Peyer's patch (tissue), 4 donors: ENCODE measurements at regions not wholly inside any gene's neighbourhood (a gene's known extent, or its start where the extent isn't known, plus 50 kb on each side); places are given as distances from the start of the nearest gene placed in this dataset.
"Not testable (repeated sequence)": the region's sequence is repeated elsewhere in the genome, so short reads cannot be mapped to it uniquely, and the experiment has no call there.

Experiments
- DNase-seq, 3 donors: peaks; one replicate each; pipeline ENCODE4 v3.0.0-alpha.2; 2017 to 2019
- H3K27ac ChIP-seq, 4 donors: fragments of 200-600 bp; sonication (generic); one replicate each; pipeline ENCODE4 v1.5.1; 2016 to 2019
- H3K27me3 ChIP-seq, 2 donors: fragments of 200-600 bp; sonication (generic); one replicate each; pipeline ENCODE4 v1.5.1; 2019
- H3K36me3 ChIP-seq, 3 donors: fragments of 200-600 bp; sonication (generic); one replicate each; pipeline ENCODE4 v1.5.1; 2016 to 2019
- H3K4me1 ChIP-seq, 4 donors: fragments of 200-600 bp; sonication (generic); one replicate each; pipeline ENCODE4 v1.5.1; 2016 to 2019
- H3K4me3 ChIP-seq, 4 donors: fragments of 200-600 bp; sonication (generic); 1 replicate in 3 of 4; 2 replicates in 1 of 4; pipeline ENCODE4 v1.5.1; 2016 to 2019; ENCODE audit warnings: mild to moderate bottlenecking in 1 of 4
- H3K9me3 ChIP-seq, 4 donors: fragments of 200-600 bp; sonication (generic); one replicate each; pipeline ENCODE4 v1.5.1; 2016 to 2019; ENCODE audit warnings: mild to moderate bottlenecking in 1 of 4
- TF ChIP-seq, protein P1 (sequence below), 6 experiments: fragments of 450-650 bp in 4 of 6; fragments of 200-600 bp in 2 of 6; sonication (generic) in 1 of 6; IDR thresholded peaks; one replicate each; pipeline ENCODE4 v1.5.1; 2017 to 2019; ENCODE audit warnings: antibody characterized with exemption in 6 of 6, mild to moderate bottlenecking in 3 of 6, moderate library complexity in 1 of 6

DNA sequence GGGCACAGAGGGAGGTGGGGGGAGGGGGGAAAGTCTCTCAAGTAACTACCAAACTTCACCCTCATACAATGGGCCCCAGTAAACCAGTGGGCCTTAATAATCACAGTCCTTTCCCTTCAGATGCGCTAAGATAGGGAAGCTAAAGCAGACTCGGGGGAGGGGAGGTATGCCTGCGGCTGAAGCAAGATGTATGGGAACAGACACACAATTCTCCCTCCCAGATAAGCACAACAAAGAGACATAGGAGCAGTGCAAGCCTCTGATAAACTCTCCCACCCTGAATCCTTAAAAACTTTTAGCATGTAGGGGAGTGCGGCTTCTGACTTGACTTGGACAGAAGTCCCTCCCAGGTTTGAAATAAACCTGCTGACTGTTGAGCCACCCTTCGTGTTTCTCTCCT is 54.7 kb downstream of the PROP1 start:
- not testable (repeated sequence) for H3K27ac ChIP-seq, H3K4me3 ChIP-seq, DNase-seq, H3K4me1 ChIP-seq, H3K36me3 ChIP-seq, H3K27me3 ChIP-seq, H3K9me3 ChIP-seq

DNA sequence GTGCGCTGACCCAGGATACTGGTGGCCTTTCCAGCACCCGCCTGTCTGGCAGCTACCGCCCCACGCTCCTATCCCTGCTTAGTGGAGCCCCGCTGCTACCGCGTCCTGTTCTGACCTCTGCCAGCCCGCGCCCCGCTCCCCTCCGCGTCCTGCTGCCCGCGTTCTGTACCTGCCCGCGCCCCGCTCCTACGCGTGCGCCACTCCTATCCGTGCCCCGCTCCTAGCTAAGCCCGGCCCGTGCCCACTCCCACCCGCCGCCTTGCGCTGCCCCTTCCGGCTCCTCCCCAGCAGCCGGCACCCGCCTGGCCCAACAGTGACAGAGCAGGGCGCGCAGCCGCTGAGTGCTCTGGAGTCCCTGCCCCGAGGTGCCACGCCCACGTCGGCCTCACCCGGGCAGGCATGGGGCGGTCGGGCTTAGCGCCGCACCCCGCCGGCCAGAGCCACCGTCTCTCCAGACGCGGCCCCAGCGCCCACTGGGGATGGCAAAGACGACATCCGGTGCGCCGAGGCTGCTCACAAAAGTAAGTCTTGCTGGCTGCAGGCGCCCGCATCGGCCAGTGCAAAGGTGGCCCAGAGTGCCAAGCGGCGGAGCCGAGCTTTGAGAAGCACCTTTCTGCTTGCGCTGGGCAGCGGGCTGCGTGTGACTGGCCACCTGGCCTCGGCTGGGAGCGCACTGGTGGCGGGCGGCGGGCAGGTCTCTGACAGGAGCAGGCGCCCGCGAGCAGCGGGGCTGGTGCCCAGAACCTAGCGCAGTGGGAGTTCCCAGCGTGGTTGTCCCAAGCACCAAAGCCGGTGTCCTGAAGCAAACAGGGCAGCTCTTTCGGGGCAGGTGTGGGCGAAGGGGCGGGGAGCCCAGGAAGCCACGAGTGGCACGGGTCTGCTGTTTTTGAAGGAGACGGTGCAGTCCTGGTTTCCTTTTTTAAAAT is 56.5 kb downstream of the PROP1 start:
- not testable (repeated sequence) for H3K36me3 ChIP-seq, H3K9me3 ChIP-seq, H3K27me3 ChIP-seq, H3K4me1 ChIP-seq, H3K27ac ChIP-seq
- peak in 1 of 3 donors; percentile 63 for DNase-seq
- peak overlapping the region in 3 of 4 donors; percentile 24 to 38 (median 34) for H3K4me3 ChIP-seq

DNA sequence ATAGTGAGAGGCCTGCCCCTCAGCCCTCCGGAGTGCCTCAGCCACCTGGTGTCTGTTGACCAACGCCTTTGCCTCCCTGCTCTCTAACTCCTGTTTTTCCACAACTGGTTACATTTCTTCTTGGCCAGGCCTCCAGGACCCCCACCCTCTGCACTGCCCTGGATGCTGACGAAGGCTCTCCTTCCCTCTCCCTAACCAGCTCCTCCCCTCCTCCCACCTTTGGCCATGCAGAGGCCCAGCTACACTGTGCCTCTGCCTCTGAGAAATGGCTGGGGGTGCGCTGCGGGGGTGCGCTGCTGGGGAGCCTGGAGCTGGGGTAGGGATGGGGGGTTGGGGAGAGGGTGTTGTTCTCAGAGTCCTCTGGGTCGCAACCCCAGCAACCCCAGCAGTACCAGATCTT is 57.3 kb downstream of the PROP1 start:
- not testable (repeated sequence) for H3K36me3 ChIP-seq, H3K27ac ChIP-seq, H3K9me3 ChIP-seq, H3K4me1 ChIP-seq, DNase-seq, H3K27me3 ChIP-seq
- H3K4me3 ChIP-seq = peak overlapping the region in 2 of 4 donors; percentile 34 to 38

DNA sequence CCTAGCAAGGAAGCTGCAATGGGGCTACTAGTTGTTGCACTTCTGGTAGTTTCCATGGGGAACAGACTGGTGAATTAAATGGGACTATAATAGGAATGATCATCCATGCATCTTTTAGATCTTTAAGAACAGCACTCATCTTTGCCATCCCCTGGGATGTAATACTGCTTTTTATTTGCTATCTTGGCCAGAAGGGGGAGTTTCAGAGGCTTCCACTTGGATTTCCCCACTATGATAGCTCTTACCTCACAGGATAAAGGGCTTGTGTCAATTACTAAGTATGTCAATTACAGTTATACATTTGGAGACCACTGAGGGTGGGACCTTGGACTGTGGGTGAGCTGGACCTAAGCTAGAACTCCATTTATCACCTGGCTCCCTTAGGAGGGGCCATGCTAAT is 61.8 kb downstream of the PROP1 start:
- H3K27me3 ChIP-seq, H3K4me3 ChIP-seq, H3K36me3 ChIP-seq, H3K9me3 ChIP-seq, DNase-seq, H3K4me1 ChIP-seq, H3K27ac ChIP-seq: not testable (repeated sequence)
- TF ChIP-seq, protein P1, sequence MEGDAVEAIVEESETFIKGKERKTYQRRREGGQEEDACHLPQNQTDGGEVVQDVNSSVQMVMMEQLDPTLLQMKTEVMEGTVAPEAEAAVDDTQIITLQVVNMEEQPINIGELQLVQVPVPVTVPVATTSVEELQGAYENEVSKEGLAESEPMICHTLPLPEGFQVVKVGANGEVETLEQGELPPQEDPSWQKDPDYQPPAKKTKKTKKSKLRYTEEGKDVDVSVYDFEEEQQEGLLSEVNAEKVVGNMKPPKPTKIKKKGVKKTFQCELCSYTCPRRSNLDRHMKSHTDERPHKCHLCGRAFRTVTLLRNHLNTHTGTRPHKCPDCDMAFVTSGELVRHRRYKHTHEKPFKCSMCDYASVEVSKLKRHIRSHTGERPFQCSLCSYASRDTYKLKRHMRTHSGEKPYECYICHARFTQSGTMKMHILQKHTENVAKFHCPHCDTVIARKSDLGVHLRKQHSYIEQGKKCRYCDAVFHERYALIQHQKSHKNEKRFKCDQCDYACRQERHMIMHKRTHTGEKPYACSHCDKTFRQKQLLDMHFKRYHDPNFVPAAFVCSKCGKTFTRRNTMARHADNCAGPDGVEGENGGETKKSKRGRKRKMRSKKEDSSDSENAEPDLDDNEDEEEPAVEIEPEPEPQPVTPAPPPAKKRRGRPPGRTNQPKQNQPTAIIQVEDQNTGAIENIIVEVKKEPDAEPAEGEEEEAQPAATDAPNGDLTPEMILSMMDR (IDR thresholded peaks at IDR 0.05) = peak in 2 of 6 experiments; percentile 9 to 21

DNA sequence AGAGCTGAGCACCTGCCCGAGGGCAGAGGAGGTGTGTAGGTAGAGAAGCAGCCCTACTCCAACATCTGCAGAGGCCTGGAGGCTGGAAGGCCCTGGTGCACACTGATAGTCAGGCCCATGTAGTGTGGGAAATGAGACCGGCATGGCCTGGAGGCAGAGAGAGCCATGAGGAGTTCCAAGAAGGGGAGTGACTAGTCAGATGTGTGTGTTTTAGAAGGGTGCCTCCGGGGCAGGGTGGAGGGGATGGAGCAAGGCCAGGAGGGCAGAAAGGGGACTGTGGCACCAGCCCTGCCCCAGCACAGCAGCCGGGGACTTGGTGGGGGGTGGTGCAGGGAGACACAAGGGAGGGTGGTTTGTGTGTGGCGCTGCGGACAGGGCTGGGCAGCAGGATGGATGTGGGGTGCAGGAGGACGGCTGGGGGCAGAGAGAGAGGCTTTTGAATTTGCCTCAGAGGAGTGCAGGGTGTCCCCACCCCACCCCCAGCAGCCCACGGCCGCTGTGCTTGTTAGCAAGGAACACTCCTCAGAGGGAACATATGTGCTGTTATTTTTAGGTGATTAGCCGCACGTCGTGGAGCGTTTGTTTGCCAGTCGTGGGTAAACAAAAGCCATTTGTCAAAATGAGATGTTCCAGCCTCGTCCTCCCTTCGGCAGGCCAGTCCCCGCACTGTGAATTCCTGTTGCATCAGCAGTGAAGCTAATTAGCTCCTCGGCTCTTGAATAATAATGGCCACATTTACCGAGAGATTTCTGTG is 65.6 kb downstream of the PROP1 start:
- not testable (repeated sequence) for H3K36me3 ChIP-seq, H3K27ac ChIP-seq, H3K27me3 ChIP-seq, H3K9me3 ChIP-seq, H3K4me1 ChIP-seq, H3K4me3 ChIP-seq, DNase-seq

DNA sequence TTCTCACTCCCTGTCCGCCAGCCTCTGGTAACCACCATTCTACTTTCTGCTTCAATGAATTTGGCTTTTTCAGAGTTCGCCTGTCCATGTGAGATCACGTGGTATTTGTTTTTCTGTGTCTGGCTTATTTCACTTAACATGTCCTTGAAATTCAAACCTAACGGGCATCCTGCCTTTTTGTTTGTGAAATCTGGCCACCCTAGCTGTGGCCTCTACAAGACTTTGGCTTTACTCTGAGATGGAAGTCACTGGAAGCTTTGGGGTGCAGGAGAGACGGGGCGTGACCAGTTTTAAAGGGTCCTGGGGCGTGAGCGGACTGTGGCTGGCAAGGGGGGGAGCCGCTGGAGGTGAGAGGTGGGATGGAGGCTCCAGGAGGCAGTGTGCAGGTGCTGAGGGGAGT is 66.4 kb downstream of the PROP1 start:
- not testable (repeated sequence) for H3K27ac ChIP-seq, H3K36me3 ChIP-seq, H3K9me3 ChIP-seq, H3K4me1 ChIP-seq, DNase-seq, H3K4me3 ChIP-seq, H3K27me3 ChIP-seq

DNA sequence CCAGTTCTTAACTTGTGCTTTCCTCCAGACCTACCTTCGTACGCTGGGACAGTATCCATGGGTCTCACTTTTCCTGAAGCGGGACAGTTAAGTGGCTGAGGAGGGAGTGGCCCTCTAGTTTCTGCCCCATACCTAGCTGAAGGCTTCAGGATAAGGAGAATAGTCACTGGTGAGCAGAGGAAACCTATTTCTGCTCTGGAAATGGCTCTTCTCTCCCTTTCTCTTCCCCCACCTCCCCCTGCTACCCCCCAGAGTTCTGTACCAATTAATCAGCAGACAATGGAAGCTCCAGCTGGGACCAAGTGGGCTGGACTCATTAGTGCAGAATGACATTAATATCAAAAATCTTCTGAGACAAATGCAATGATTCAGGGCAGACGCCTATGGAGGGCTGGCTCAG is 68.5 kb downstream of the PROP1 start:
- H3K27ac ChIP-seq, DNase-seq, H3K4me3 ChIP-seq, H3K4me1 ChIP-seq, H3K27me3 ChIP-seq, H3K36me3 ChIP-seq, H3K9me3 ChIP-seq: not testable (repeated sequence)

DNA sequence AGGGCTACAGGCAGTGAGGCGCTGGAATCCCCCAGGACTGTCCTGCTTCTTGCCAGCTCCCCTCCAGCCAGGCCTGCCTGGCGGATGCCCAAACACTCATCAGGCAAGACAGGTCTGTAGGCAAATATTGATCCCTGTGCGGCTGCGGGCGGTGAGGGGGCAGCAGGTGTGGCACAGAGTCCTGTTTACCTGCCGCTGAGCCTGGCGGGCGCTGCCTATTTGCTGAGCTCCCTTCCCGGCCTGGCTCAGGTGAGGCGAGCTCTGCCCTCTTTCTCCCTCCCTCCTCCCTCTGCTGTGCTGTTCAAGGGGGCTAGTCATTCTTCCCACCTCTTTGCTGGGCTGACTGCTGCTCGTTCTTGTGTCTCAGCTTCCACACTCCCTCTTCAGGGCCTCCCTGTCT is 71.5 kb downstream of the PROP1 start:
- H3K4me1 ChIP-seq, H3K4me3 ChIP-seq, H3K27ac ChIP-seq, H3K9me3 ChIP-seq, H3K36me3 ChIP-seq, DNase-seq, H3K27me3 ChIP-seq: not testable (repeated sequence)

DNA sequence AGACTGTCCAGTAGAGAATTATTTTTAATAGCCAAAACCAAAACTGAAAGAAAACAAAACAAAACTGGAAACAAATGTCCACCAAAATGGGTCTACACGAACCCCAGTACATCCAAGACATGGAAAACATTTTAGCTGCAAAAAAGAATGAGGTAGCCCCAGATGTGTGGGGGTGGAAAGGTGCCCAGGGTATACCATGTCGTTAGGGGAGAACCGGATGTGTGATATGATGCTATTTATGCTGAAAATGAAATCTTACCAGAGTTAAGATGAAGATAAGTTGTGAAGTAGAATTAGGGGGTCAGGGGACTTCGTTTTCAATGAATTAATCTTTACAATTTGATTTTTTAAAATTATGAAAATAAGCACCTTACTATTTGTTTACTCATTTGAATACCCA is 72.2 kb downstream of the PROP1 start:
- not testable (repeated sequence) for H3K36me3 ChIP-seq, H3K4me3 ChIP-seq, H3K9me3 ChIP-seq, H3K4me1 ChIP-seq, H3K27me3 ChIP-seq, DNase-seq, H3K27ac ChIP-seq

DNA sequence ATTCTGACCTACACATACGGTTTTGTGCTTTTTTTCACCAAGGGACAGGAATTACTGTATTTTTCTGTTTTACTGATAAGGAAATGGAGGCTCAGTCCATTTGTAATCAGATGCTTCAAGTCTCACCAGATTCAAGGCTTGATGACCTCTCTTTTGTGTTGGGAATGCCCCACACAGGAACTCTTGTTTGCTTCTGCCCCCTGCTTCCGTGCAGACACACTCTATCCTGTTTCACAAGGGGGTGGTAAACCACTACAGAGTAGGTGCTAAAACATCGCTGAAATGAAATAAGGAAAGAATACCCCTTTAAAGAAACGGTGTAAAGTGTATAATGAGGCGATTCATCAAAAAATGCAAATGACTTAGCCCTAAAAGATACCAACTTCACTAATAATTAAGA is 72.9 kb downstream of the PROP1 start:
- H3K27ac ChIP-seq, H3K27me3 ChIP-seq, H3K36me3 ChIP-seq, H3K9me3 ChIP-seq, H3K4me3 ChIP-seq, DNase-seq, H3K4me1 ChIP-seq: not testable (repeated sequence)

DNA sequence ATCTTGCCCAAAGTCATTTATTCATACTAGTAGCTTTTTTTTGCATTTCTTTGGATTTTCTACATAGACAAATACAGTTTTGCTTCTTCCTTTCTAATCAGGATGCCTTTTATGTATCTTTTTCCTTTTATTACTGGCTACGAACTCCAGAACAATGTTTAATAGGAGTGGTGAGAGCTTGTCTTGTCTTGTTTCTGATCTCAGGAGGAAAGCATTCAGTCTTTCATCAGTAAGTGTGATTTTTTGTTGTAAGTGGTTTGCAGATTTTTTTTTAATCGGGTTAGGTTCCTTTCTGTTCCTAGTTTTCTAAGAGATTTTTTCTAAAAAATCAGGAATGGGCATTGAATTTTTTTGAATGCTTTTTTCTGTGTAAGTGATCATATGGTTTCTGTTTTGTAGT is 86.8 kb downstream of the PROP1 start:
- H3K4me1 ChIP-seq, H3K36me3 ChIP-seq, DNase-seq, H3K4me3 ChIP-seq, H3K9me3 ChIP-seq, H3K27ac ChIP-seq, H3K27me3 ChIP-seq: not testable (repeated sequence)

DNA sequence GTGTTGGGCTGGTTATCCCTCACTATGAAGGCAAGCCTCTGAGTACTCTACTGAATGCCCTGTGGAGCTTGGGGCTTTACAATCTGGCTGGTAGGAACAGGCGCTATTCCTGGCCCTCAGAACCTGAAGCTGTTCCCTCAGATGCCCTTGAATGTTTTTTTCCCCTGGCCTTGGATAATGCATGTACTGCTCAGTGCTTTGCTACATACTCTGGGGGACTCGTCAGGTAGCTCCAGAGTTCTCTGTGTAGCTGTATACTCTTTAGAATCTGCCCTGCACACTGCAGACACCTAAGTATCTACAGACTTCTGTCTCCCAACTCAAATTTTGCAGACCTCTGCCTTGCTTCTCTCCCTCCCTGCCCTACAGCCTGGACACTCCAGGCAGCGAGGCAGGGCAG is 93.2 kb downstream of the PROP1 start:
- not testable (repeated sequence) for H3K9me3 ChIP-seq, H3K4me3 ChIP-seq, H3K4me1 ChIP-seq, H3K36me3 ChIP-seq, H3K27me3 ChIP-seq, DNase-seq, H3K27ac ChIP-seq

DNA sequence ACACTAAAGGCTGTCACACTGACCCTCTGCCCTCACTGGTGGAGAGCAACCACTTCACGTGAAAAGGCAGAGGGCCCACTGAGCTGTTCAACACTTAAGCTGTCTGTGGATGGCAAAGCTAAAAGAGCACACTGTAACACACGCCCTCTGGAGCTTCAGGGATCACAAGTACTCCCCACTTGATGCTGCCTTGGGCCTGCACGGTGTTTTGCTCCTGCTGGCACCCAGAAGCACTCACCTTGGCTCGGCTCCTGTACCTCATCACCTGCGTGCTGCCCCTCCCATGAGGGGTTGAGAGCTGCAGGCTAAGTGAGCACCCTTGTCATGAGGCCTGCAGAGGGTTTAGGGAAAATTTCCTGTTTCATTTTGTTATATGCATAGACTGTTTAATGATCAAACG is 96.0 kb downstream of the PROP1 start:
- not testable (repeated sequence) for H3K9me3 ChIP-seq, H3K27me3 ChIP-seq, H3K4me3 ChIP-seq, H3K36me3 ChIP-seq, DNase-seq, H3K27ac ChIP-seq, H3K4me1 ChIP-seq

DNA sequence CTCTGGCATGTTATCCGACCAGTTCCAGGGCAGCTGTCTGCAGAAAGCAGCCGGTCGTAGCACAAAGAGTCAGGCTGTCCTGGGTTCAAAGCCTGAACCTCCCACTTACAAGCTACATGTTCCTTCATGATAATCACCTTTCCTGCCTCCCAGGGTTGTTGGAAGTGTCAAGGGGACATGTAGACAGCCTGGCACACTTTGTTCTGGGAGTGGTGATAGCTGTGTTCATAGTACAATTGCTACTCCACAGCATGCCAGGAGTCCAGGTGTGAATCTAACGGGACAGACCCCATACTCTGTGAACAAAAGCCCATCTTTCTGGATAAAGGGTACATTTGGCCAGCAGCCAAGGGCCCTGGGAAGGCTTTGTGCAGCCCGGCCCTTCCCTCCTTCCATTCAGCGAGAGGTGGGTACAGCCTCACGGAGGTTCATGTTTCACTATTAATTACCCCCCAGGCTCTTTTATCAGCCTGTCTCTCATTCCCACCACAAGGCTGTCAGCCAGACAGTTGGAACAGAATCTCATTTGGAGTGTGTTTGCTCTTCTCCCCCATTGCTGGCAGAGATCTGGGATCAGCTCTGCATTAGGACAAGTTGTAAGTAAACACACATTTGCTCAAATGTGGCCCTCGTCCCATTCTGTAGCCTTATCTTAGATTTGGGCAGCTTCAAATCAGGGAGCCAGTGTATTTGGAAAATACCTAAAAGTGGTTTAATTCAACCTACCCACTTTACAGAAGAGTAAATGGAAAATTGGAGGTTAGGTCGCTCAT is 101.2 kb downstream of the PROP1 start:
- H3K4me1 ChIP-seq, DNase-seq, H3K27ac ChIP-seq, H3K36me3 ChIP-seq, H3K27me3 ChIP-seq, H3K4me3 ChIP-seq, H3K9me3 ChIP-seq: not testable (repeated sequence)
